IMR-90 (cell line): ENCODE measurements at regions not wholly inside any gene's neighbourhood (a gene's known extent, or its start where the extent isn't known, plus 50 kb on each side); places are given as distances from the start of the nearest gene placed in this dataset.

ENCODE experiments used
- ATAC-seq: fragments of 200-7000 bp; cut with Tn5 transposase; 2 replicates; pipeline ENCODE4 v1.9.1; 2020; ENCODE audit warnings: low read depth, mild to moderate bottlenecking, moderate library complexity
- BruUV-seq: library from RNA; stranded (reverse); fragments of 400-500 nt; replicated peaks from 2 replicates; lab custom pipeline; 2021; lab: Mats Ljungman, UMichigan
- CTCF ChIA-PET: fragments of 300-600 bp; formaldehyde crosslinking; extraction: SDS; loops from one replicate; lab custom pipeline; 2021; ENCODE audit warnings: antibody characterized with exemption; lab: Yijun Ruan, JAX
- POLR2A ChIA-PET: fragments of 300-600 bp; sonication (Branson Sonifier 250); formaldehyde crosslinking; loops from one replicate; lab custom pipeline; 2022; ENCODE audit warnings: antibody characterized with exemption; ENCODE audit not compliant: unreplicated experiment; lab: Charles Lee
- DNase-seq: peaks from one replicate; pipeline ENCODE4 v3.0.0; 2013
- H2AFZ ChIP-seq: replicated peaks from 2 replicates; pipeline ENCODE3; 2013; ENCODE audit warnings: low read length, mild to moderate bottlenecking; ENCODE audit not compliant: poor library complexity
- H2AK5ac ChIP-seq: 2 replicates; pipeline ENCODE4 v1.6.1; 2013; ENCODE audit warnings: low read depth, low read length, inconsistent platforms
- H2AK9ac ChIP-seq: replicated peaks from 2 replicates; pipeline ENCODE3; 2013; ENCODE audit warnings: mild to moderate bottlenecking, low read depth, low read length, moderate library complexity; ENCODE audit not compliant: poor library complexity
- H2BK120ac ChIP-seq: 2 replicates; pipeline ENCODE4 v1.6.1; 2013; ENCODE audit warnings: low read depth, low read length, inconsistent platforms
- H2BK15ac ChIP-seq: 3 replicates; pipeline ENCODE4 v1.6.1; 2013; ENCODE audit warnings: low read depth, low read length, inconsistent platforms
- H2BK20ac ChIP-seq: 2 replicates; pipeline ENCODE4 v1.6.1; 2013; ENCODE audit warnings: low read depth, mild to moderate bottlenecking, inconsistent platforms, low read length, moderate library complexity
- H2BK5ac ChIP-seq: 2 replicates; pipeline ENCODE4 v1.6.1; 2013; ENCODE audit warnings: mild to moderate bottlenecking, low read depth, low read length, inconsistent platforms; ENCODE audit not compliant: poor library complexity, severe bottlenecking
- H3K14ac ChIP-seq: replicated peaks from 2 replicates; pipeline ENCODE4 v1.6.1; 2013; ENCODE audit warnings: low read depth, low read length, inconsistent platforms
- H3K18ac ChIP-seq: 2 replicates; pipeline ENCODE4 v1.6.1; 2013; ENCODE audit warnings: low read depth, low read length, control low read depth
- H3K23ac ChIP-seq: 2 replicates; pipeline ENCODE4 v1.6.1; 2013; ENCODE audit warnings: low read depth, low read length, inconsistent platforms
- H3K27ac ChIP-seq: 2 replicates; pipeline ENCODE4 v1.5.1; 2013; ENCODE audit warnings: mild to moderate bottlenecking, control low read depth, low read length; ENCODE audit not compliant: insufficient read depth
- H3K27me3 ChIP-seq: 2 replicates; pipeline ENCODE4 v1.6.1; 2013; ENCODE audit warnings: low read length; ENCODE audit not compliant: control insufficient read depth, insufficient read depth
- H3K36me3 ChIP-seq: 2 replicates; pipeline ENCODE4 v1.6.1; 2013; ENCODE audit warnings: low read length, mixed read lengths; ENCODE audit not compliant: control insufficient read depth, insufficient read depth
- H3K4ac ChIP-seq: 2 replicates; pipeline ENCODE4 v1.6.1; 2013; ENCODE audit warnings: low read depth, low read length, inconsistent platforms
- H3K4me1 ChIP-seq: 2 replicates; pipeline ENCODE4 v1.6.1; 2013; ENCODE audit warnings: low read length, mixed read lengths; ENCODE audit not compliant: control insufficient read depth, insufficient read depth
- H3K4me2 ChIP-seq: 2 replicates; pipeline ENCODE4 v1.6.1; 2013; ENCODE audit warnings: low read depth, mild to moderate bottlenecking, control low read depth, low read length, moderate library complexity
- H3K4me3 ChIP-seq: 2 replicates; pipeline ENCODE4 v1.5.1; 2013; ENCODE audit warnings: low read depth, mild to moderate bottlenecking, control low read depth, low read length, moderate library complexity; ENCODE audit not compliant: insufficient read depth
- H3K56ac ChIP-seq: 2 replicates; pipeline ENCODE4 v1.6.1; 2013; ENCODE audit warnings: low read length, inconsistent platforms; ENCODE audit not compliant: insufficient read depth; ENCODE audit errors: extremely low read depth
- H3K79me1 ChIP-seq, 2 experiments: 2 replicates each; pipeline ENCODE4 v1.6.1; 2013; ENCODE audit warnings: low read length in 2 of 2, inconsistent platforms in 1 of 2, low read depth in 1 of 2
- H3K9ac ChIP-seq: 2 replicates; pipeline ENCODE4 v1.6.1; 2013; ENCODE audit warnings: low read depth, low read length, control low read depth
- H3K9me1 ChIP-seq: 2 replicates; pipeline ENCODE4 v1.6.1; 2013; ENCODE audit warnings: low read length, inconsistent platforms; ENCODE audit not compliant: insufficient read depth
- H3K9me3 ChIP-seq: 2 replicates; pipeline ENCODE4 v1.6.1; 2013; ENCODE audit warnings: low read length; ENCODE audit not compliant: control insufficient read depth, insufficient read depth
- H4K20me1 ChIP-seq: 2 replicates; pipeline ENCODE4 v1.6.1; 2013; ENCODE audit warnings: low read length, inconsistent platforms; ENCODE audit not compliant: insufficient read depth
- H4K5ac ChIP-seq: 2 replicates; pipeline ENCODE4 v1.6.1; 2013; ENCODE audit warnings: mild to moderate bottlenecking, low read depth, low read length, control low read depth
- H4K8ac ChIP-seq, 2 experiments: 2 replicates each; pipeline ENCODE4 v1.6.1; 2013; ENCODE audit warnings: low read depth in 2 of 2, low read length in 2 of 2, control low read depth in 1 of 2, inconsistent platforms in 1 of 2
- H4K91ac ChIP-seq: 2 replicates; pipeline ENCODE4 v1.6.1; 2013; ENCODE audit warnings: low read depth, low read length, inconsistent platforms; ENCODE audit not compliant: insufficient read depth
- WGBS, 2 experiments: methylation state at CpG; one replicate each; pipeline versions ENCODE4 v1.1.5 to v1.1.7; 2013; ENCODE audit warnings: missing lambda C conversion rate in 2 of 2; ENCODE audit not compliant: insufficient read length in 1 of 2; ENCODE audit errors: extremely low coverage in 2 of 2; 5-methylcytosine and 5-hydroxymethylcytosine counted together
- dilution Hi-C: fragments of 300-500 bp; cut with HindIII; formaldehyde crosslinking; loops from one replicate; pipeline ENCODE4 v1.14.3; 2018; ENCODE audit warnings: low sequenced_read_pairs; ENCODE audit not compliant: unreplicated experiment
- in situ Hi-C: fragments of 300-500 bp; cut with MboI; formaldehyde crosslinking; loops from 3 replicates; pipeline ENCODE4 v1.14.3; 2019; ENCODE audit warnings: low sequenced_read_pairs, inconsistent platforms, mixed read lengths
- intact Hi-C: fragments of 100-400 bp; cut with micrococcal nuclease; formaldehyde crosslinking; loops from 2 replicates; pipeline ENCODE4 v1.10.0; 2022
- TF ChIP-seq, protein P1 (sequence below): fragments of 150-350 bp; IDR thresholded peaks from 2 replicates; pipeline ENCODE4 v1.6.1; 2017; ENCODE audit warnings: mild to moderate bottlenecking, antibody characterized with exemption, low read length, low read depth

DNA sequence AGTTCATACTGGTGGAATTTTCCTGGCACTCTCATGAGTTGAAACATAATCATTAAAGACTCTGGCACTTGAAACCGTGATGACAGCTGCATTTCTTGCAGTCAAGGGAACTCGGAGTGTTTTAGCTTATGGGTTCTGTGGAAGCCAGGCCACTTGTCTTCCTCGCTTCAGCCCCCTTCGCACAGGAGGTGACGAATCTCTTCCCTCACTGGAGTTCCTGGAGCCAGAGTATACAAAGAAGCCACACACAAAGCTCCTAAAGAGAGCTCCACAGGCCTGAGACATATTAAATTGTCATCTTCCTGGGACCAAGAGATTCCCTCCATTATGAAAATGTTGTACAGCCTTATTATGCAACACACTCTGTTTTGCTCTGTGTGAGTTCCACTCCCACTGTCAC lies 964.1 kb downstream of the TMEM121 start:
- Histone ChIP-seq H2AFZ (no peak overlapping the region), H3K9me1 (no peaks in the 10 kb centered on the region), H3K56ac (no peak overlapping the region), H3K4ac (no peak overlapping the region), H2BK5ac (no peak overlapping the region), H2BK20ac (no peak overlapping the region), H4K20me1 (no peaks in the 10 kb centered on the region), H3K18ac (no peak overlapping the region), H4K8ac (no peak overlapping the region), H3K9ac (no peak overlapping the region), H3K9me3 (peaks cover 19% of the 10 kb centered on the region), H2BK120ac (no peak overlapping the region), H3K23ac (no peak overlapping the region), H4K5ac (no peak overlapping the region), H2AK9ac (no peak overlapping the region), H3K4me1 (no peaks in the 10 kb centered on the region), H3K4me3 (no peak overlapping the region), H3K79me1 (no peaks in the 10 kb centered on the region), H3K27me3 (no peaks in the 10 kb centered on the region), H4K91ac (no peak overlapping the region), H2AK5ac (no peak overlapping the region), H2BK15ac (no peak overlapping the region), H3K14ac (no peak overlapping the region), H3K36me3 (no peaks in the 10 kb centered on the region), H3K27ac (no peak overlapping the region), H3K4me2 (no peak overlapping the region)
- TF ChIP-seq, protein P1, sequence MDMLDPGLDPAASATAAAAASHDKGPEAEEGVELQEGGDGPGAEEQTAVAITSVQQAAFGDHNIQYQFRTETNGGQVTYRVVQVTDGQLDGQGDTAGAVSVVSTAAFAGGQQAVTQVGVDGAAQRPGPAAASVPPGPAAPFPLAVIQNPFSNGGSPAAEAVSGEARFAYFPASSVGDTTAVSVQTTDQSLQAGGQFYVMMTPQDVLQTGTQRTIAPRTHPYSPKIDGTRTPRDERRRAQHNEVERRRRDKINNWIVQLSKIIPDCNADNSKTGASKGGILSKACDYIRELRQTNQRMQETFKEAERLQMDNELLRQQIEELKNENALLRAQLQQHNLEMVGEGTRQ = no peak
- ChIA-PET CTCF (no interaction called here), POLR2A (no interaction called here)
- BruUV-seq = no TSS peak
- DNase-seq (no peak), ATAC-seq (no peak)
- dilution Hi-C loops = no loop called here
- in situ Hi-C loops = no loop called here
- intact Hi-C loops = no loop called here
- no CpG with 5 or more reads among the region's 5 CpGs for WGBS, 2 experiments
